DMS53 treated with DMSO at 0.1 percent for 48 hours (cell line): ENCODE measurements at regions not wholly inside any gene's neighbourhood (a gene's known extent, or its start where the extent isn't known, plus 50 kb on each side); places are given as distances from the start of the nearest gene placed in this dataset.
A peak's percentile ranks its signal among the peaks of the same experiment; 100 is the strongest.
"Not testable (repeated sequence)": the region's sequence is repeated elsewhere in the genome, so short reads cannot be mapped to it uniquely, and the experiment has no call there.

ENCODE experiments used
- DNase-seq: peaks from one replicate; lab custom pipeline; 2025; ENCODE audit not compliant: unreplicated experiment; lab: John Stamatoyannopoulos, UW

DNA sequence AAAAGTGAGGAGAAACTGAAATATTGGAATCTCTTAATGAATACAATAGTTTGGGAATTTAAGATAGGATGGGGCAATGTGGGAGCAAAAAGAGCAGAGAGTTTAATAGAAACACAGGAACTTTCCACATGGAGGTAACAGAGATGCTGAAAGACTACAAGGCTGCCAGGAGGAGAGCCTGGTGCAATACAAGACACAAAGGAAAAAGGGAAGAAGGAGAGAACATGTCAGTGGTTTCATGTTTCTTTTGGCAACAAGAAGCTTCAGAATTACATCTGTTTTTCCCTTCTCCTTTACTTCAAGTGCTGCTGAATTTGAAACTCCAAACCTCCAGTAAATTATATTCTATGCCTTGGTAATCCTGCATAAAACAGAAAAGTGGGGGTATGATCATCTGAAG lies 474.3 kb downstream of the FAT4 start:
- no peak for DNase-seq

DNA sequence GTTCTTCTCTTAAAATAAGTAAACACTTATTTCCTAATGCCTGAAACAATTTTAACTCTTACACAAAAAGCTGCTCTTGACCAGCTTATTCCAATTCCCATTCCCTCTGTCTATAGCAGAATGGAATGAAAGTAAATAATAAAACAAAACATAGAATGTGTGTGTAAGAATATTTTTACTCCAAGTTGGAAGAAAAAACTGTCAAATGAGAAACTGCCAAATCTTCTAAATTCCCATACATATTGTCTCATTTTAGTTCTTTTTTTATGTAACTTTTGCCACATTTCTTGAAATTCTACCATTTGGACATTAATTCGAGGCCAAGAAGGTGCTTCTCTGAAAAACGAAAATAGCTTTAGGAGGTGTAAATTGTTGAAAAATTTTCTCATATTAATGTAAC lies 477.1 kb downstream of the FAT4 start:
- DNase-seq: no peak

DNA sequence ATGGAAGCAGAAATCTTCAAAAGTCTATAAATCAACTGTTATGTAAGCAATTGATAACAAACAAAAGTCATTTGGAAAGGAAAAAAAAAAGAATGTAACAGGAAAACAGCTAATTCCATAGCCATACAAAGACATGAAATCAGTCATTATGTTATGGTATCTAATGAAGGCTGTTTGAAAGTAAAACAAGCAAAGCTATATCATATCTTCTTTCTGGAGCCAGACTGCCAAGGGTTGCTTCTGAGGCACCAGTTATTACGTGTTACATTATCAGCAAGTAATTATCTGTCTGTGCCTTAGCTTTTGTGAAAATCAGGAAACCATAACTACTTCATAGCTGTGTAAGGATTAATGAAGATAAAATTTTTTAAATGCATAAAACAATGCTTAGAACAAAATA lies 480.2 kb downstream of the FAT4 start:
- no peak for DNase-seq

DNA sequence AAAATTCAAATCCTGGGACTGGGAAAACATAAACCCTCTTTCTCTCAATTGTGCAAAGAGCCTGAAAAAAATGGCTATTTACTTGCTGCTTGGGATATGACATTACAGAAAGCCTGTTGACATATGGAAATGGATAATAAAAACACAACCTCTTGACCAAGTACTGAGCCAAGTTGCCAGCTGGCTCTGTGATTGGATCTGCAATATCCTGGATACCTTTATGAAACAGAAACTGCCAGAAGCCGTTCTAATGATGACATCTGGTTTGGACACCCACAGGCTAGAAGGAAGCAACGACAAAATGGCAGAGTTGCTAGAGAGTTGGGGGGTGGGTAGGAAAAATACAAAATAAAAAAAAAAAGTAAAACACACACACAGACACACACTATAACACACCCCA lies 481.4 kb downstream of the FAT4 start:
- peak; percentile 9 for DNase-seq

DNA sequence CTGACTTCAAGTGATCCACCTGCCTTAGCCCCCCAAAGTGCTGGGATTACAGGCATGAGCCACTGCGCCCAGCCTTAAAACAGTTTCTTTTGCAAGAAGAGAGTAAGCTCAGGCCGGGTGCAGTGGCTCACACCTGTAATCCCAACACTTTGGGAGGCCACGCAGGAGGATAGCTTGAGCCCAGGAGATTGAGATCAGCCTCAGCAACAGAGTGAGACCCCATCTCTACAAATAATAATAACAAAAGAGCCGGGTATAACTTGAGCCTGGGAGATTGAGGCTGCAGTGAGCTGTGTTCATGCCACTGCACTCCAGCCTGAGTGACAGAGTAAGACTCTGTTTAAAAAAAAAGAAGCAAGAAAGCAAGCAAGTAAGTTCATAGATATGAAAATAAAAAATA lies 482.9 kb downstream of the FAT4 start:
- DNase-seq: not testable (repeated sequence)

DNA sequence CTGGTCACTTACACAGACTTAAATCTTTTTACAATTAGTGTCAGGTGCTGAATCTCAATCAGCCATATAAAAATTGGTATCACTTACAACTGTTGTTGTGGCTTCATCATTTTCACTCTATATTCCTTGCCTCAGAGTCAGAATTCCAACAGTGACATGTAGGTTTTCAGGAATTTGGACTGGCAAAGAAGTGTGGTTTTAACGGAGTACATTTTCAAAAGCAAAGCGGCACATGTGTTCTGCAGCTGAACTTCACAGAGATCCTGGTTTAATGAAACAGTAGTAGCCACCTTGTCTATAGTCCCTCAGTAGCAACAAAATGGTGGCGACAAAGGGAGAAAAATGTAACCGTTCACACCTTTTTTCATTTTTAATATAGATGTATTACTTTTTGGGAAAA lies 486.6 kb downstream of the FAT4 start:
- no peak for DNase-seq

DNA sequence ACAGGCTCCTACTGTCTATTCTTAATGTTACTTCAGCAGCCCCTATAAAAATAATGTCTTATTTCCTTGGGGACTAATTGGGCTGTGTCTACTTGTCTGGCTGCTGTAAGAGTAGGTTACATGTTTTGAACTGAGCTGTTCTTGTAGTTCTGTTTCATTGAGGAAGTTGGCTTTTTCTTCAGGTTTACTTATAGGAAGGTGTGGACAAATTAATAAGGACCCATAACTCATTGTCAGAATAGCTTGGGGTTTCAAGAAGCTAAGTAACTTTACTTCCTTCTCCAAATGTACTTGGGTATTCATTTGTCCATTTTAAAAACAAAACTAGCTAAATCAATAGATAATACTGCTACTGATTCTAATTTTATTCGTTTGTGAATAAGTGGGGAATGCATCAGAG lies 487.2 kb downstream of the FAT4 start:
- DNase-seq: no peak

DNA sequence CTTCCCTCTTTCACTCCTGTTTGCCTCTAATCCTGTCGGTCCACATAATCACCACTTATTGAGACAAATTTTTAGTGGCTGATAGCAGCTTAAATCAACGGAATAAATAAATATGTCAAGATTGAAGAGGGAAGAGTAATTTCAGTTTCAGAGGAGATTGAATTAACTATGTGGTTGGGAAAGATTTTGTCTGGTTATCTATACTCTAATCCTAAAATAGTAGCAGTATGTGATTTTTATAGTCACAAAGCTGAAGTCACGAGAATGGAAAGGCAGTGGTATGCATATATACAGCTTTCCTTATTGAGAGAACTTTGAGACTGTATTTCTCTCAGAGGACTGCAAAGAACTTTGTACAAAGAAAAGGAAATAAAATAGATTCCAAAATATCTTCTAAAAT lies 493.3 kb downstream of the FAT4 start:
- DNase-seq: no peak

DNA sequence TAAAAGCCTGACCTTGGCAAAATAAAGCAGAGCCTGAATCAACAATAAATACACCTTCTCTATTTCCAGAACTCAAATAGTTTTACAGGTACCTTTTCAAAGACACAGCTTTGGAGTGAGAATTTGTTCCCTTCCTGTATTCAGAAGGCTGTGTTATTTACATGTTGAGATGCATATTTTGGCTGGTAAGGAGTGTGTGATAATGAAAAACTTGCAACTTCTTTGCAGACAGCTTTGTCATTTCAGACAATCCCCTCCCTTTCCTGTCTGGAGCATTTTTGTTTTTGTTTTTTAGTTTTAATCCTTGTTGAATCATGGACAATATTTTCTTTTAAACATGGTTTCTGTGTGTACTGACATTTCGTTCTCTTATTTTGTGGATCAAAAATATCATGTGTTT lies 493.8 kb downstream of the FAT4 start:
- no peak for DNase-seq

DNA sequence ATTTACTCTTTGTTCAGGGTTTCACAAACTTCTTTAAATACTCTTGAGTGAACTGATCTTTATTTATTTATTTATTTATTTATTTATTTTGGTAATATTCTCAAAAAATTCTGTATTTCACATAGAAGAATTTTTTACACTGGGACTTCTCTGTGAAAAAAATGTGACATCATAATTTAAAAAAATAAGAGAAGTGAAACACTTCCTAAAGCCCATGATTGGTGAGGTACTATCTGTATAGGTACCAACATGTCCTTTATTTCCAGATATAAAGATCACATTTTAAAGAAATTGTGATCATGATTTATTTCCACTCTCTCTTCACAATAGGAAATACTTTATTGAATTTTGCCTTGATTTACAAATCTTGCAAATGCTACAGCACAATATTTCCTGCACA lies 497.1 kb downstream of the FAT4 start:
- no peak for DNase-seq

DNA sequence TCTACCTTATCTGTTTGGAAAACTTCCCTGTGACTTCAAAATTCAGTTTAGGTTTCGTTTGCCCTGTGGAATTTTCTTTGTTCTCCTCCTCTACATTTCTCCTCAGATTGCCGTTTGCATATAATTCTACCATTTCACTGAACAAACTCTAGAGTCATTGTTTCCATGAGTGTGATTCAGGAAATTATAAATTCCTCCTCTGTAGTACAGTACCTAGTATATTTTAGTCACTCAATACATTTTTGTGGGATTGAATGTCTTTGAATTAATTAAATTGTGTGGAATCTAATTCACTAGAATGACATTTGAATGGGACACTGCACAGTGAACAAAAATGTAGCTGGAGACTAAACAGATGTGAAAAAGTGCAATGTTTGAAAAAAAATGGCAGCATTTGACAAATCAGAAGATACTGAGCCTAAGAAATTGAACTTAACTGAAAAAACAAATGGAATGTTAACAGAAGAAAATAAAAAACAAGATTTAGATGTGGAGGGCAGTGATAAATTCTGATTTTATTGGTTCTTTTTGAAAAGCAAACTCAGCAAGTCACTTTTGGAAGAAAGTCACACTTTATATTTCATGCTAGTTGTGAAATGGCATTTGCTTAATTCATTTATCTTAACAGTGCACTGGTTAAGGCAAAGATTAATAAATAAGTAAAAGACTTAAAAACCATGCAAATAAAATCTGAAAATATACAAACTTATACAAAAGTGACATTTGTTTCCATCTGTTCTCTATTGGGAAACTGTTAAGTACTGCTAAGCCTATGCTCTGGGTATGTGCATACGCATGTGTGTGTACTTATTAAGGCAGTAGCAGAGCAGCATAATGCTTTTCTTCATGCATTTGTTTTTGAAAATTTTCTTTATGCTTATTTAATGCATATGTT lies 512.3 kb downstream of the FAT4 start:
- no peak for DNase-seq

DNA sequence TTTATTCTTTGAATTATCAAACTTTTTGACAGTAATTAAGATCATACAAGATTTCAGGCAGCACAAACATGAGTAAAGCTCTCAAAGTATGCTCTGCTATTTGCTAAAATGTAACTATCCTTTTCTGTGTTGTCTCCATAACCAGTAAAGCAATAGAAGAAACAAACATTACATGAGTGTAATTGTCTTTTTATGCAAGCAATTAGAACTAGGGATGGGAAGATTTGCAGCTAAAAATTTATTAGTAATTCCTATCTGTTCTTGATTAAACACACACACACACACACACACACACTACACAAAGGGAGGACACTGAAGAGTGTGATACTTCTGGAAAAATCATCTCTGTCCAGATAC lies 512.9 kb downstream of the FAT4 start:
- DNase-seq: no peak

DNA sequence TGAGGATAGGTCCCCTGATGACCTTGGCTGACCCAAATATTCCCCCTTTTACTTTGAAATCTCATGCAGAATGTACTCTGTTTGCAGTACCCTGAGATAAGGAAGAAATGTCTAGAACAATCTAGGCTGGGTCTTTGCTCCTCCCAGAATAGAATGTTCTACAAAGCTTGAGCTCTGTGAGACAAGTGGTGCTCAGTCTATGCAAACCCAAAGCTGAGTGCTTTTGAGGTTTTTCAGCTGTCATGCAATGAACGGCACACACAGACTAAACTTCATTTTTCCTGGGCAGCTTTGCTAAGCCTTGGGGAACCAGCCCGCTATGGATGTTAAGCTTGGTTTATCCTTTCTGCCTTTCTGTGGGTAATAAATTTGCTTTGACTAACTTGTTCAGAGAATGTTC lies 513.6 kb downstream of the FAT4 start:
- DNase-seq: no peak

DNA sequence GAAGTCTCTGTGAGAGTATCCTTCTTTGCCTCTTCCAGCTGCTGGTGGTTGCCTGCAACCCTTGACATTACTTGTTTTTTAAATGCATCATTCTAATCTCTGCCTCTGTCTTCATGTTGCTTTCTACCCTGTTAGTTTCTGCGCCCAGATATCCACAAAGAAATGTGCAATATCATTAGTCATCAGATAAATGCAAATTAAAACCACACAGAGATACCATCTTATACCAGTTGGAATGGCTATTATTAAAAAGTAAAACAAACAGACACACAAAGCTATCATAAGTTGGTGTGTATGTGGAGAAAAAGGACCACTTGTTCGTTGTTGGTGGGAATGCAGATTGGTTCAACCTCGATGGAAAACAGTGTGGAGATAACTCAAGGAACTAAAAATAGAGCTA lies 517.4 kb downstream of the FAT4 start:
- DNase-seq: no peak

DNA sequence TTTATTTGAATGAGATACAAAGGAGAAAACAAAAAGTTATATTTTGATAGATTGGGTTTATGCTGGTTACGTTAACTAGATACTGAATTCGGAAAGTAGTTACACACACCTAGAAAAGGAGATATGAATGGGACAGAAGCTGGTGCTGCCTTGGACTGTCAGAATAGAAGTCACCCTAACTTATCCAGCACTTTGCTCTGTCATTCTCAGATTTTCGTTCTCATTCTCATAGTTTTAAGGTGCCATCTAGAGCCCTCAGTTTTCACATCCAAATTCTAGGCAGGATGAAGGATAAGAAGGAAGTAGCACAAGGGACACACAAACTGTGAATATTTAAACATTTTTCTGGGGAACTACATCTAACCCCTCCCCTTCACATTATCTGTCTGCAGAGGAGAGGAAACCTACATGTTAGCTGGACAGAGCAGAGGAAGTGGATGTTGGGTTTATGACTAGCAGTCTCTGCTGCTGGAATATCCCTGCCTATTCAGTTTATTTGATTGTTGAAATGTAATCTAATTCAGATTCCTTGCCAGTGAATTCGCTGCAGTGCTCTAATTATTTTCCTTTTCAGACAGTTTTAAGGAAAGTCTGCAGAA lies 521.9 kb downstream of the FAT4 start:
- DNase-seq: no peak

DNA sequence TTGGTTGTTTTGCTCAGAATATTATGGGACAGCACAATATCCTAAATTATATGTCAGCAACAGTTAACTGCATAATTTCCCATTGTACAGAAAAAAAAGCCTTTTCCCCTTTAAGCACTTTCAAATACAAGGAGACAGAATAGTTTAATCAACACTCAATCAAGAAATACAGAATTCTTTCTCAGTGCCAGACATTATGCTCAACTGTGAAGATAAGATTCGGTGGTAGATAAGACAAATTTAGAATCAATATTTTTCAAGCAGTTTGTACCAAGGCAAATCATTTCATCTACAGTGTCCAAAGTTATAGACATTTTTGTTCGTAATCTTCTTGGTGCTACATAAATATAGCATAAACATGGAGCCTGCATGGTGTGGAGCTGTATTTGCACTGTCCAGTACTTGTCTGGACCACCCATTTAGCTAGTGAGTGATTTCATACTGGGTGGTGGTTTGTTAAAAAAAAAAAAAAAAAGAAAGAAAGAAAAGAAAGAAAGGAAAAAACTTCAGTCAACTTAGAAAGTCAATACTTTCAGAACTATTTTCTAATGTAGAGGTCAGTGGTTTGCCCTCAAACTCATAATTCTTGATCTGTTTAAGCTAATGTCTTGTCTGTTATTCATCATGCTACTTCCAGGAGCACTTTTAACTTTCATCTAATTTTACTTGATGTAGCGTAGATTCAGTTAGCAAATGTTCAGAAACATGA lies 522.9 kb downstream of the FAT4 start:
- no peak for DNase-seq

DNA sequence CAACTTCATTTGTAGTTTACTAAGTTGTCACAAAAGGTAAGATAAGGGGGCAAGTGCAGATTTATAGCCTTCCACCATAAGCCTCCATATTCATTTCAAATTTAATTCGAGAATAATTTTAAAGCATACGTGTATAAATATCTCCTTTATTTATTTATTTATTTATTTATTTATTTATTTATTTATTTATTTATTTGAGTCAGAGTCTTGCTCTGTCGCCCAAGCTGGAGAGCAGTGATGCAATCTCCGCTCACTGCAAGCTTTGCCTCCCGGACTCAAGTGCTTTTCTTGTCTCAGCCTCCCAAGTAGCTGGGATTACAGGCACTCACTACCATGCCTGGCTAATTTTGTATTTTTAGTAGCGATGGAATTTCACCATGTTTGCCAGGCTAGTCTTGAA lies 523.4 kb downstream of the FAT4 start:
- no peak for DNase-seq

DNA sequence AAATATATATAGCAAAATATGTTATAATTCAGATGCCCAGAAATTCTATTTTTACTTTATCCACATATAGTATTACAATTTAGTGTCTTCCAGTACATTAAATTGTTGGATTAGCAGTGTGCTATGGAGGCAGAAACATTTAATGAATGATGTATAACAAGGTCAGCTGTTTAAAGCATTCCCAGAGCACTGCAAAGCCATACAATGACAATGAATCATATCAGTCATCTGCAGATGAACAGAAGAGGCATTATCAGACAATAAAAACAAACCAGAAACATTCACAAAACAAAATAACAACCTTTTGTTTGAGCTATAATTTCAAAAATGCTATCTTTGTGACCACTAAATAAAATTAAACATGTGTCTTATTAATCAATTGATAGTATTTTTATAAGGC lies 524.2 kb downstream of the FAT4 start:
- no peak for DNase-seq

DNA sequence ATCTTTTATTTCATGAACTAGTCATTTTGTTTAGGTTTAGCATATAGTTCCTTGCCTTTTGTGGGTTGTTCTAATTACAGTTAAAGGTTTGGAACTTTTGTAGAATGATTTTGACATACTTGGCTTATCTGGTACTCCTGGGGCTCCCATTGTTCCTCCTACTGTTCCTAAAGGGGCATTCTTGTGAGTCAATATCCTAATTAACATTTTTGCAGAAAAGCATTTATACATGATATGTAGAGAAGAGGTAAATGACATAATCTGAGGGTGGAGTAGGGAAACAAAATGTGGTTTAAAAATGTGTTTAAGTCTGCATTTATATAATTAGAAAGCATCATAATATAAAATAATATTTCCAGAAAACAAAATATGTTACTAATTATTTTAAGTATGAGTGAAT lies 529.2 kb downstream of the FAT4 start:
- no peak for DNase-seq

DNA sequence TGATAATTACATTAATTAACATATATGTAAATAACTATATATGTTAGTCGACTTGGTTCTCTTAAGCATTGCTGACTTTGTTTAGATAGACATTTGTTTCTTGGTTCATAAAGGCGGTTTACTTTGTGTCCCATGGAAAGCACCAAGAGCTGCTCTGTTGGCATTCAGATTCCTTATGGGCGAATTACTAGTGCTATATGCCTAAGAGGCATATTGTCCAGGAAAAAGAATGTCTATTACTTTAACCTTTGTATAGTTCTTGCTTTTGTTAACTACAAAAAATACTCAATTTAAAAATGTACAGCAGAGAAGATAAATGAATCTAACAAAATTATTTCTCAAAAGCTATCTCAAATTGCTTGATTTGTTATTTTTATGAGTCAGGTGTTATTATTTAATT lies 532.8 kb downstream of the FAT4 start:
- no peak for DNase-seq

DNA sequence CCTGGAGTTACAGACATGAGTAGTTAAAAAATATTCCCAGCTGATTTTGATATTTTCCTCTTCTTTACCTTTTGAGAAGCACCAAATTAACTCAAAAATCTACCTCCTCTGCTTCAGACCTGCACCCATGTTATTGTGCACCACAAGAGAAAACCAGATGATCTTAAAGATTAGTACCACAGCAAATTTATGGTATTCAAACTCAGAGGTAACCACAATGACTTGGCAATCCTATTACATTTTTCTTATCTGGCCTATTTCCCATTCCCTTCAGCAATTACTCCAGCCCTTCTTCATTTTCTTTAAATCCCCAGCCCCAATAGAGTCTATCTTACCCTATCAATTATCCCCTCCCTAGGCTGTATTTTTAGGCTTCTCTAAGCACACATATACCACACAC lies 535.1 kb downstream of the FAT4 start:
- no peak for DNase-seq

DNA sequence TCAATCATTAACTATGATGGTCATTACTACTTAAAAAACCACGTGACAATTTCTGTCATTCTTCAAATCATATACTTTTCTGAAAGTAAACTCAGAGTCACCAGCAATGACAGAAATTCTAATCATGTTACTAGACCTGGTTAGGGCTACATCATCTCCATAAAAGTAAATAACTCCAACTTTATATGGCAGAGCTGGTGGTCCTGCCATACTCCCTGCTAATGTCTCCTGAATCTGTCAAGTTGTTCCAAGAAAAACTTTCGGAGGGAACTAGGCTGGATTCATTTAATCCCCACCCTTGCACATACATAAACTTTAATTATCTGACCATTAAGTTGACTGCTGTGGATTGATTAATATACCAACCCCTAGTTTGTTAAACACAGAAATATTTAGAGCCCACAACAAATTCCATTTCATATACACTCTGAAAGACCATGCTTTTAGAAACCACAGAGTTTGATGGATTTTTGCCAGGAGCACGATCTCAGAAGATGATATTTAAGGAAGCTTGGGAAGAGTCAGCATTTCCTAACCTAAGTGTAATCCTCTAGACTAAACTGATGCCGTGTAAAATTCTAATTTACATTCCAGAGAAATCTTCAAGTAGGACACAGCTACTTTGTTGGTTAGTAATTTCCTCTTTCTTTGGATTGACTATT lies 577.0 kb downstream of the FAT4 start:
- DNase-seq: no peak
